Cardiac muscle cell (in vitro differentiated cells and primary cell): ENCODE measurements at regions not wholly inside any gene's neighbourhood (a gene's known extent, or its start where the extent isn't known, plus 50 kb on each side); places are given as distances from the start of the nearest gene placed in this dataset.

Experiments
- DNase-seq, 2 donors: peaks; one replicate each; pipeline versions ENCODE4 v3.0.0 to v3.0.0-alpha.2; 2010 to 2017; ENCODE audit warnings: low read depth in 1 of 2, low spot score in 1 of 2
- H3K27ac ChIP-seq: fragments of 200-600 bp; sonication (generic); 2 replicates; pipeline ENCODE4 v1.5.1; 2016
- H3K27me3 ChIP-seq: fragments of 200-600 bp; sonication (generic); 2 replicates; pipeline ENCODE4 v1.6.0; 2016; ENCODE audit warnings: control low read depth
- H3K36me3 ChIP-seq: fragments of 200-600 bp; sonication (generic); 2 replicates; pipeline ENCODE4 v1.5.1; 2016; ENCODE audit warnings: control low read depth
- H3K4me1 ChIP-seq: fragments of 200-600 bp; sonication (generic); 2 replicates; pipeline ENCODE4 v1.8.1; 2017; ENCODE audit warnings: low read depth, mild to moderate bottlenecking, mixed run types
- H3K4me3 ChIP-seq: fragments of 200-600 bp; sonication (generic); 2 replicates; pipeline ENCODE4 v1.5.1; 2016; ENCODE audit warnings: mild to moderate bottlenecking
- H3K9me3 ChIP-seq: fragments of 200-600 bp; sonication (generic); 2 replicates; pipeline ENCODE4 v1.5.1; 2017; ENCODE audit warnings: low read depth, mild to moderate bottlenecking, control low read depth
- TF ChIP-seq, protein P1 (sequence below): IDR thresholded peaks from 2 replicates; pipeline ENCODE4 v1.5.1; 2012; ENCODE audit warnings: low read depth, mild to moderate bottlenecking, low read length

DNA sequence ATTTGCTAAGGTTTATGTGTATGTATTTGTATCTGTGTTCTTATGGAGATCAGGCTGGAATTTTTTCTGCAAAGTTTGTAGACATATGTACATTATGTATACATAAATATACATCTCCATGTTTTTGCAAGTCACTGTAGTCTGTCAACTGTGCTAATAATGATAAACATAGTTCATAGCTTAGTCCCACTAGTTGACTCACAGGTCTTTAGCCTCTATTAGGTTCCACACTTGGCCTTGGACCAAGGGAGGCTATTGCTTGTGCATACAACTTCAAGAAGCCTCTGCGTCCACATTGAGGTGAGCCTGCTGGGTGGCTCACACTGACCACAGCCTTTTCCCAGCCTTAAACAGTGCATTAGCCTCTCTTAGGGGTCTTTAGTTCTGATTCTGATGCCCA is 243.8 kb upstream of the PEX5L start:
- TF ChIP-seq, protein P1, sequence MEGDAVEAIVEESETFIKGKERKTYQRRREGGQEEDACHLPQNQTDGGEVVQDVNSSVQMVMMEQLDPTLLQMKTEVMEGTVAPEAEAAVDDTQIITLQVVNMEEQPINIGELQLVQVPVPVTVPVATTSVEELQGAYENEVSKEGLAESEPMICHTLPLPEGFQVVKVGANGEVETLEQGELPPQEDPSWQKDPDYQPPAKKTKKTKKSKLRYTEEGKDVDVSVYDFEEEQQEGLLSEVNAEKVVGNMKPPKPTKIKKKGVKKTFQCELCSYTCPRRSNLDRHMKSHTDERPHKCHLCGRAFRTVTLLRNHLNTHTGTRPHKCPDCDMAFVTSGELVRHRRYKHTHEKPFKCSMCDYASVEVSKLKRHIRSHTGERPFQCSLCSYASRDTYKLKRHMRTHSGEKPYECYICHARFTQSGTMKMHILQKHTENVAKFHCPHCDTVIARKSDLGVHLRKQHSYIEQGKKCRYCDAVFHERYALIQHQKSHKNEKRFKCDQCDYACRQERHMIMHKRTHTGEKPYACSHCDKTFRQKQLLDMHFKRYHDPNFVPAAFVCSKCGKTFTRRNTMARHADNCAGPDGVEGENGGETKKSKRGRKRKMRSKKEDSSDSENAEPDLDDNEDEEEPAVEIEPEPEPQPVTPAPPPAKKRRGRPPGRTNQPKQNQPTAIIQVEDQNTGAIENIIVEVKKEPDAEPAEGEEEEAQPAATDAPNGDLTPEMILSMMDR: no peak
- H3K27ac ChIP-seq: no peak overlapping the region

DNA sequence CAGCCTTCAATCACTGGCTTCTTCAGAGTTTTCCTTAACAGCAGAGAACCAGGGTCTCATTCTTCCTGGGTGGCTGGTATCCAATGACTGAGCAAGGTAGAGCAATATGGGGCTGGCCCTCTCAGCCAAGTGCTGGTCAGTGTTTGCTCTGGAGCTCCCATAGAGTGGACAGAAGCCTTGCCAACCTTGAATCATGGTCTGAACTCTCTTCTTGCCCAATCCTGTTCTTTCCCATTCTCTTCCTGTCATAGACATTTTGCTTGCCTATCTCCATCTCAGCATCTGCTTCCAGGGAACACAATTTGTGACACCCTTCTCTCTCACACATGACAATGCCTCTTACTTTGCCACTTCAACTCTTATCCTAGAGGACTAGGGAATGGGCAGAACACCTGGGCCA is 245.6 kb upstream of the PEX5L start:
- no peaks in the 10 kb centered on the region for H3K27me3 ChIP-seq
- no peak overlapping the region for H3K27ac ChIP-seq
- TF ChIP-seq, protein P1: no peak
- no peaks in the 10 kb centered on the region for H3K9me3 ChIP-seq
- H3K36me3 ChIP-seq: no peaks in the 10 kb centered on the region
- H3K4me1 ChIP-seq: no peaks in the 10 kb centered on the region
- no peak for DNase-seq
- H3K4me3 ChIP-seq: no peak overlapping the region

More for the DNA sequence above, 243.8 kb upstream of the PEX5L start:
- DNase-seq: no peak
- Histone ChIP-seq H3K4me1 (no peaks in the 10 kb centered on the region), H3K9me3 (no peaks in the 10 kb centered on the region), H3K36me3 (no peaks in the 10 kb centered on the region), H3K4me3 (no peak overlapping the region), H3K27me3 (no peaks in the 10 kb centered on the region)

DNA sequence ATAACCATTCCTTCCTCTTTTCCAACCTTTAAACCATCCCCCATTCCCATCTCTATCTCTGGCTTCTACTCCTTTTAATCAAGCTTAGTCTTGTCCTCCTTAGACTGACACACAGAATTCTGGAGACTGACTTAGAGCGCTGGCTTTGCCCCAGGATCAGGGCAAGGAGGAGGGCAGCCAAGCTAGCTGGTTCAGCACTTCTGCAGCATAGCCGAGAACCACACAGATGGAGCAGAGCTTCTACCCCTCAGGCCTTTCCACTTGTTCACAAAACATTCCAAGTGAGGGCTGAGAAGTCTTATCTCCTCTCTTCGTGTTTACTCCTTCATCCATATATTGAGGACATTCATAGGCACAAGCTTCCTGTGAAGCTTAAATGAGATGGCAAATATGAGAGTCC is 246.5 kb upstream of the PEX5L start:
- Histone ChIP-seq H3K9me3 (no peaks in the 10 kb centered on the region), H3K36me3 (no peaks in the 10 kb centered on the region), H3K4me1 (no peaks in the 10 kb centered on the region), H3K27me3 (no peaks in the 10 kb centered on the region), H3K4me3 (no peak overlapping the region), H3K27ac (no peak overlapping the region)
- no peak for DNase-seq
- TF ChIP-seq, protein P1: no peak

GRCh38 chr3:180284331-180285110 is 247.8 kb upstream of the PEX5L start:
- H3K27me3 ChIP-seq: no peaks in the 10 kb centered on the region
- TF ChIP-seq, protein P1: no peak
- H3K36me3 ChIP-seq: no peaks in the 10 kb centered on the region
- H3K27ac ChIP-seq: no peak overlapping the region
- no peaks in the 10 kb centered on the region for H3K9me3 ChIP-seq
- no peak for DNase-seq
- no peak overlapping the region for H3K4me3 ChIP-seq
- H3K4me1 ChIP-seq: no peaks in the 10 kb centered on the region

DNA sequence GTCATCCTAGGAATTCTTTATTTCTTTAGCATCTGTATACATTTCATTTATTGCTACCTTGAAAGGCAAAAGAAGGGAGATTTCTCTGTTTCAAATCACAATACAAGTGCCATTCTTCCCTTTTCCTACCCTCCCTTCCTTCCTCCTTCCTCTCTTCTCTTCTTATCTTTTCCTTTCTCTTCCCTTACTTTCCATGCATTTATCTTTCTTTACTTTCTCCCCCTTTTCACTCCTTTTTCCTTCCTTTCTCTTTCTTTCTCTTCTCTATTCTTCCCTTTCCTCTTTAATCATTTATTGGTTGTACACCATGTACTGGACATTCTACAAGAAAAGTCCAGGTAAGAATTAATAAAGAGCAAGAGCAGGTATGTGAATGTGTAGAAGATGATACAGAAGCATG is 251.0 kb upstream of the PEX5L start:
- Histone ChIP-seq H3K9me3 (no peaks in the 10 kb centered on the region), H3K4me1 (no peaks in the 10 kb centered on the region), H3K36me3 (no peaks in the 10 kb centered on the region), H3K27me3 (no peaks in the 10 kb centered on the region), H3K27ac (no peak overlapping the region), H3K4me3 (no peak overlapping the region)
- TF ChIP-seq, protein P1: no peak
- no peak for DNase-seq
